ENCODE measurements at regions not wholly inside any gene's neighbourhood (a gene's known extent, or its start where the extent isn't known, plus 50 kb on each side); places are given as distances from the start of the nearest gene placed in this dataset.

DNA sequence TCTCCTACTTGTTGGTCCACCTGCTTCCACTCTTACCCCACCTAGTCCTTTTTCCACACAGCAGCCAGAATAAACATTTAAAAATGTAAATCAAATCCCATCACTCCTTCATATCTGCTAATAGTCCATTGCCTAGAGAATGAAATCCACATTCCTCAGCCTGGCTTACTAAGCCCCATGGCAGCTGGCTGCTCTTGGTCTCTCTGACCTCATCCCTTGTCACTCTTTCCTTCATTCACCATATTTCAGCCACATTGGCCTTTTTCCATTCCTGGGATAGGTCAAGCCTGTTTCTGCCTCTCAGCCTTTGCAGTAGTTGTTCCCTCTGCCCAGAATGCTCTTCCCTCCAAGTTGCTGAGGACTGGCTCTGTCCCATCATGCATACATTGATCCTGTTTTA is 512.8 kb downstream of the INSC start:
- Histone ChIP-seq H3K36me3 (no peaks in the 10 kb centered on the region), H3K27me3 (no peaks in the 10 kb centered on the region), H3K4me1 (no peaks in the 10 kb centered on the region), H3K27ac (no peak overlapping the region), H3K9me3 (no peaks in the 10 kb centered on the region), H3K4me3 (no peak overlapping the region)
- intact Hi-C loops (cut with DNase I; ENCODE audit: low total_unique reads): no loop called here
- no peak for TF ChIP-seq POLR2A (IDR thresholded peaks at IDR 0.05)
- no peak for TF ChIP-seq POLR2AphosphoS5 (IDR thresholded peaks at IDR 0.05)
- TF ChIP-seq, protein P1, sequence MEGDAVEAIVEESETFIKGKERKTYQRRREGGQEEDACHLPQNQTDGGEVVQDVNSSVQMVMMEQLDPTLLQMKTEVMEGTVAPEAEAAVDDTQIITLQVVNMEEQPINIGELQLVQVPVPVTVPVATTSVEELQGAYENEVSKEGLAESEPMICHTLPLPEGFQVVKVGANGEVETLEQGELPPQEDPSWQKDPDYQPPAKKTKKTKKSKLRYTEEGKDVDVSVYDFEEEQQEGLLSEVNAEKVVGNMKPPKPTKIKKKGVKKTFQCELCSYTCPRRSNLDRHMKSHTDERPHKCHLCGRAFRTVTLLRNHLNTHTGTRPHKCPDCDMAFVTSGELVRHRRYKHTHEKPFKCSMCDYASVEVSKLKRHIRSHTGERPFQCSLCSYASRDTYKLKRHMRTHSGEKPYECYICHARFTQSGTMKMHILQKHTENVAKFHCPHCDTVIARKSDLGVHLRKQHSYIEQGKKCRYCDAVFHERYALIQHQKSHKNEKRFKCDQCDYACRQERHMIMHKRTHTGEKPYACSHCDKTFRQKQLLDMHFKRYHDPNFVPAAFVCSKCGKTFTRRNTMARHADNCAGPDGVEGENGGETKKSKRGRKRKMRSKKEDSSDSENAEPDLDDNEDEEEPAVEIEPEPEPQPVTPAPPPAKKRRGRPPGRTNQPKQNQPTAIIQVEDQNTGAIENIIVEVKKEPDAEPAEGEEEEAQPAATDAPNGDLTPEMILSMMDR (IDR thresholded peaks at IDR 0.05): no peak
- DNase-seq (ENCODE audit: low spot score in 2 of 2): no peak

DNA sequence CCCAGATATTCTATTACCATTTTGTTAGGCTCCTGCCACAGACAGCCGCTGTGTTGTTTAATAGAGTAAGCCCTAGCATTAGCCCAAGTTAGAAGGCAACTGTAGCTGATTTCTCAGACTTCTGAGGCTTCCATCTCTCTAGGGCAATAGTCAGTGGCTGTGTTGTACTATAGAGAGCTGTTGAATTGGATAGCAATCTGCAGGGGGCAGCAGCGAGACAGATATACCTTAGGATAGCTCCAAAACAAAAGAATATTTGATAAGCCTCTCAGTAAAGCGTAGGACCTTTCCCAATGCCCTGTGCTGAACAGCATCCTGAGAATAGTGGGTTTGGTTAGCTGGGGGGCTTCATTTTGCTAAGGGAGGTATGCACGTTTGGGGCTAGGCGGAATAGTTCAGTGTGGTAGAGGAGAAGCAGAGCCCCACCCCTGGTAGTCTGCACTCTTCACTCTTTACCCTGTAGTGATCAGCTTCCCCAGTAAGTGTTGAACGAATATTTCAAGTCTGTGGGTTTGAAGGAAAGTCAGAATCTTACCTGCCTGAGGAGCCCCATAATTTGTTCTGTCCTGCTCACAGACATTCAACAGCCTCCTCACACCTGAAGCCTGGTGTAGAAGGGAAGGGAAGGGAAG is 515.1 kb downstream of the INSC start:
- intact Hi-C loops (cut with DNase I; ENCODE audit: low total_unique reads): no loop called here
- Histone ChIP-seq H3K27ac (no peak overlapping the region), H3K4me3 (no peak overlapping the region), H3K4me1 (no peaks in the 10 kb centered on the region), H3K36me3 (no peaks in the 10 kb centered on the region), H3K9me3 (no peaks in the 10 kb centered on the region), H3K27me3 (no peaks in the 10 kb centered on the region)
- TF ChIP-seq, protein P1 (IDR thresholded peaks at IDR 0.05): no peak
- TF ChIP-seq POLR2AphosphoS5 (IDR thresholded peaks at IDR 0.05) (no peak), POLR2A (IDR thresholded peaks at IDR 0.05) (no peak)
- no peak for DNase-seq (ENCODE audit: low spot score in 2 of 2)

DNA sequence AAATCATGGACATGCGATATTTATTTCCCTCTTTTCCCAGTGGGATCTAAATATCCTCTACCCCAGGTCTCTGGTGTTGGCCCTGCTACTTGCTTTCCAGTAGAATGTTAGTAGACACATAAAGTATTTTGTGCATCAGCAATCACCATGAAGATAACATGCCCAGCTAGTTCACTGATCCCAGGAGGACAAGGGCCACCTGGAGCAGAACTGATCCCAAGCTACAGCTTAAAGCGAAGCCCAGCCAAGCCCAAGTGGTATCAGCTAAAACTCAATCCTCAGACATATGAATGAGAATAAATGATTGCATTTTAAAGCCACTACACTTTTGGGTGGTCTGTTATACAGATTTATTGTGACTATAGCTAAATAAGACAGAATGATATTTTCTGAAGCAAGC is 516.2 kb downstream of the INSC start:
- H3K27ac ChIP-seq: no peak overlapping the region
- DNase-seq (ENCODE audit: low spot score in 2 of 2): no peak
- no peaks in the 10 kb centered on the region for H3K36me3 ChIP-seq
- intact Hi-C loops (cut with DNase I; ENCODE audit: low total_unique reads): no loop called here
- no peaks in the 10 kb centered on the region for H3K27me3 ChIP-seq
- TF ChIP-seq, protein P1 (IDR thresholded peaks at IDR 0.05): no peak
- TF ChIP-seq POLR2A (IDR thresholded peaks at IDR 0.05) (no peak), POLR2AphosphoS5 (IDR thresholded peaks at IDR 0.05) (no peak)
- H3K9me3 ChIP-seq: no peaks in the 10 kb centered on the region
- no peaks in the 10 kb centered on the region for H3K4me1 ChIP-seq
- H3K4me3 ChIP-seq: no peak overlapping the region

DNA sequence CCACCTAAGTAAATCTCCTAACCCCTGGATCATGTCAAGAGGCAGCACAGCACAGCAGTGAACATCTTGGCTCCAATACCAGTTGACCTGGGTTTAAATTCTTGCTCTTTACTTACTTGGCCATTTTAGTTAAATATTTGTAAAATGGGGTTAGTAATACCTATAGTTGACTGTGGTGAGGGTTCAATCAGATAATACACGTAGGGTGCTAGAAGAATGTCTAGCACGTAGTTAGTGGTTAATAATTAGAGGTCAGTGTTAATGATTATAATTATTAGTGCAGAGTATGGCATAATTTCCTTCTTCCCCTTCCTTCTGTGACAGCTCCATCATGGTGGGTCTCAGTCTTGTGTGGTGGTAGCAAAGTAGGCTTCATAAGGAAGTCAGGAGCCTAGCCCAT is 520.8 kb downstream of the INSC start:
- H3K27ac ChIP-seq: no peak overlapping the region

DNA sequence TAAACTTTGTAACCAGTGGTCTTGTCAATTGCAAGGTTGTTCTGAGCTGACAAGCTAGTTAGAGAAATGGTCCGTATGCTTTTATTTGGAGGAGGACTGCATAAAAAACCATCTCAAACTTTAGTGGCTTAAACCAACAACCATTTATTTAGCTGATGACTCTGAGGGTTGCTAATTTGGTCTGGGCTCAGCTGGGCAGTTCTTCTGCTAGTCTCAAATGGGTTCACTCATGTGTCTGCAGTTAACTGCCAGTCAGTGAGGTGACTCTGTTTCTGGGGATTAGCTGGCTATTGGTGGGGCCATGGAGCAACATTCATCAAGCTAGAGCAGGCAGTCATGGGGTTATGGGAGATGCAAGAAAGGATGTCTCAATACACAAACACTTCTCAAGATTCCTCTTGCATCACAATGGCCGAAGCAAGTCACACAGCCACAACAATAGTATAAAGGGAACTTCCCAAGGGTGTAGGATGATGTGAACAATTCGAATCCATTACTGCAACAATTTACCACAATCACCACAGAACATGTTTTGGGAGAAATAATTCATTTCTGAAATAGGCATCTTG is 521.9 kb downstream of the INSC start:
- Histone ChIP-seq H3K27ac (no peak overlapping the region), H3K4me1 (no peaks in the 10 kb centered on the region), H3K36me3 (no peaks in the 10 kb centered on the region), H3K9me3 (no peaks in the 10 kb centered on the region), H3K27me3 (no peaks in the 10 kb centered on the region), H3K4me3 (no peak overlapping the region)
- intact Hi-C loops (cut with DNase I; ENCODE audit: low total_unique reads): no loop called here
- TF ChIP-seq POLR2A (IDR thresholded peaks at IDR 0.05): no peak
- TF ChIP-seq, protein P1 (IDR thresholded peaks at IDR 0.05): no peak
- no peak for TF ChIP-seq POLR2AphosphoS5 (IDR thresholded peaks at IDR 0.05)
- no peak for DNase-seq (ENCODE audit: low spot score in 2 of 2)

More for the DNA sequence above, 520.8 kb downstream of the INSC start:
- DNase-seq (ENCODE audit: low spot score in 2 of 2): no peak
- TF ChIP-seq POLR2AphosphoS5 (IDR thresholded peaks at IDR 0.05): no peak
- TF ChIP-seq, protein P1 (IDR thresholded peaks at IDR 0.05): no peak
- no peak for TF ChIP-seq POLR2A (IDR thresholded peaks at IDR 0.05)
- H3K4me1 ChIP-seq: no peaks in the 10 kb centered on the region
- intact Hi-C loops (cut with DNase I; ENCODE audit: low total_unique reads): no loop called here
- H3K27me3 ChIP-seq: no peaks in the 10 kb centered on the region
- H3K4me3 ChIP-seq: no peak overlapping the region
- H3K36me3 ChIP-seq: no peaks in the 10 kb centered on the region
- H3K9me3 ChIP-seq: no peaks in the 10 kb centered on the region

All from breast epithelium (tissue), 4 donors.